ENCODE measurements at regions not wholly inside any gene's neighbourhood (a gene's known extent, or its start where the extent isn't known, plus 50 kb on each side); places are given as distances from the start of the nearest gene placed in this dataset.

DNA sequence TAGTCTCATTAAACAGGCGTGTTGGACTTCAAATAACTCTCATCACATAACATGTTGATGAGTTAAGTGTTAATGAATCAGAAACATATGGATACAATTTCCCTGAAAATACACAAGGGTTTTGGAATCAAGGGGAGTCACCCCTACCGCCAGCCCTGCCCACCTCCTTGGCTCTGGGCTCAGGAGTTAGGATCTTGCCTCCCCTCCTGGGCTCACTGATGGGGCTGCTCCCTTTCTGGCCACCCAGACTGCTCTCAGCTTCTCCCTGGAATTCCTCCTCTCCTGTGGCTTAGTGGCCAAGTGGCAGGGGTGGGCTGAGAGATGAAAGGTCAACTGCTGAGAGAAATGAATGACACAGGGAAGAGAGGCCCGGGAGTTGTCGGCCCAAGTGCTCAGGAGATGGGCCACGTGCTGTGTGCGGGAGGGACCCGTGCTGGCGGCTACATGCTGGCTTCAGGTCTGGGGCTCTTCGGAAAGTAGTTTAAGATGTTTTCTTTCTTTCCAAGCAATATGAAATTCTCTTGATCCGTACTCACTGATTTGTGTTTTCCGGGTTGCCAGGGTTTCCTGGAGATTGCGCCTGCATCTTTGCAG lies 55.8 kb upstream of the TNP1 start:
- intact Hi-C loops (cut with micrococcal nuclease; ENCODE audit: unreplicated experiment), result no loop called here
- no peak overlapping the region for H3K27ac ChIP-seq
- H3K4me3 ChIP-seq, result no peak overlapping the region
- DNase-seq, result no peak
- H3F3A ChIP-seq (ENCODE audit: insufficient read depth, low read depth), result no peaks in the 10 kb centered on the region
- ChIA-PET CTCF (no interaction called here), POLR2A (ENCODE audit: unreplicated experiment) (no interaction called here)
- no peak overlapping the region for H3K4me2 ChIP-seq
- no peaks in the 10 kb centered on the region for H3K79me2 ChIP-seq (ENCODE audit: low read depth)
- H3K9me2 ChIP-seq (ENCODE audit: insufficient read depth), result no peaks in the 10 kb centered on the region
- TF ChIP-seq, protein P1, sequence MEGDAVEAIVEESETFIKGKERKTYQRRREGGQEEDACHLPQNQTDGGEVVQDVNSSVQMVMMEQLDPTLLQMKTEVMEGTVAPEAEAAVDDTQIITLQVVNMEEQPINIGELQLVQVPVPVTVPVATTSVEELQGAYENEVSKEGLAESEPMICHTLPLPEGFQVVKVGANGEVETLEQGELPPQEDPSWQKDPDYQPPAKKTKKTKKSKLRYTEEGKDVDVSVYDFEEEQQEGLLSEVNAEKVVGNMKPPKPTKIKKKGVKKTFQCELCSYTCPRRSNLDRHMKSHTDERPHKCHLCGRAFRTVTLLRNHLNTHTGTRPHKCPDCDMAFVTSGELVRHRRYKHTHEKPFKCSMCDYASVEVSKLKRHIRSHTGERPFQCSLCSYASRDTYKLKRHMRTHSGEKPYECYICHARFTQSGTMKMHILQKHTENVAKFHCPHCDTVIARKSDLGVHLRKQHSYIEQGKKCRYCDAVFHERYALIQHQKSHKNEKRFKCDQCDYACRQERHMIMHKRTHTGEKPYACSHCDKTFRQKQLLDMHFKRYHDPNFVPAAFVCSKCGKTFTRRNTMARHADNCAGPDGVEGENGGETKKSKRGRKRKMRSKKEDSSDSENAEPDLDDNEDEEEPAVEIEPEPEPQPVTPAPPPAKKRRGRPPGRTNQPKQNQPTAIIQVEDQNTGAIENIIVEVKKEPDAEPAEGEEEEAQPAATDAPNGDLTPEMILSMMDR (conservative IDR thresholded peaks at IDR 0.05), result no peak
- TF ChIP-seq EZH2 (IDR thresholded peaks at IDR 0.05; ENCODE audit: low read depth), result no peak
- H3K27me3 ChIP-seq (ENCODE audit: insufficient read depth, low read depth), result no peaks in the 10 kb centered on the region
- BruUV-seq (replicated peaks), result no TSS peak
- H3K36me3 ChIP-seq (ENCODE audit: low read depth), result no peaks in the 10 kb centered on the region
- no peaks in the 10 kb centered on the region for H4K20me1 ChIP-seq (ENCODE audit: insufficient read depth)
- 0 out of 2 replicates have a peak, but pooled peaks cover 8% of the 10 kb centered on the region for H3K4me1 ChIP-seq (replicated peaks; ENCODE audit: insufficient read depth)
- H3K9me3 ChIP-seq (ENCODE audit: insufficient read depth, low read depth), result no peaks in the 10 kb centered on the region
- no peak overlapping the region for H2AFZ ChIP-seq

DNA sequence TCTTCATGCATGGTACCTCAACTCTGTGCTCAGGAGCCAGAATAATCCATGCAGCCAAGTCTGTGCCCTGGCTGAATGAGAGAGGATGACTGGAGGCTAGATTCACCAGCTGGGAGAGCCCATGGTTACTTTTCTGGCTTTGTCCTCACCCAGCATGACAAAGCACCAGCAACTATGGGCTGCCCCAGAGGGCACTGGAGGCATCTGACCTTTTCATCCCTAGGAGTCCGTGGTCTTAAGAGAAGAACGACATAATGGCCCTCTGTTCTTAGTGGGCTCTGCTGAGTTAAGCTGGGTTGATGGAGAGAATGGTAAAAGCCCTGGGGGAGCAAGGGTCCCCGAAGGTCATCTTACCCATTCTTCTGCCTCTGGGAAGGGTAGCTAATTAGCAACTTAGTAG lies 54.6 kb upstream of the TNP1 start:
- H3K9me3 ChIP-seq (ENCODE audit: insufficient read depth, low read depth), result no peaks in the 10 kb centered on the region
- H3K9me2 ChIP-seq (ENCODE audit: insufficient read depth), result no peaks in the 10 kb centered on the region
- no peak for DNase-seq
- H3K27ac ChIP-seq, result no peak overlapping the region
- no peaks in the 10 kb centered on the region for H3F3A ChIP-seq (ENCODE audit: insufficient read depth, low read depth)
- no peak overlapping the region for H2AFZ ChIP-seq
- H3K79me2 ChIP-seq (ENCODE audit: low read depth), result no peaks in the 10 kb centered on the region
- intact Hi-C loops (cut with micrococcal nuclease; ENCODE audit: unreplicated experiment), result no loop called here
- H3K27me3 ChIP-seq (ENCODE audit: insufficient read depth, low read depth), result no peaks in the 10 kb centered on the region
- no peaks in the 10 kb centered on the region for H3K36me3 ChIP-seq (ENCODE audit: low read depth)
- no peaks in the 10 kb centered on the region for H4K20me1 ChIP-seq (ENCODE audit: insufficient read depth)
- no TSS peak for BruUV-seq (replicated peaks)
- 0 out of 2 replicates have a peak, but pooled peaks cover 8% of the 10 kb centered on the region for H3K4me1 ChIP-seq (replicated peaks; ENCODE audit: insufficient read depth)
- TF ChIP-seq, protein P1 (conservative IDR thresholded peaks at IDR 0.05), result no peak
- TF ChIP-seq EZH2 (IDR thresholded peaks at IDR 0.05; ENCODE audit: low read depth), result no peak
- H3K4me3 ChIP-seq, result no peak overlapping the region
- no peak overlapping the region for H3K4me2 ChIP-seq
- POLR2A ChIA-PET (ENCODE audit: unreplicated experiment), result no interaction called here
- CTCF ChIA-PET, result interaction anchor here (0.6 kb wide), 1 partner anchor 193 kb away, joined by 3 read pairs; no protein-coding TSS in a partner anchor

DNA sequence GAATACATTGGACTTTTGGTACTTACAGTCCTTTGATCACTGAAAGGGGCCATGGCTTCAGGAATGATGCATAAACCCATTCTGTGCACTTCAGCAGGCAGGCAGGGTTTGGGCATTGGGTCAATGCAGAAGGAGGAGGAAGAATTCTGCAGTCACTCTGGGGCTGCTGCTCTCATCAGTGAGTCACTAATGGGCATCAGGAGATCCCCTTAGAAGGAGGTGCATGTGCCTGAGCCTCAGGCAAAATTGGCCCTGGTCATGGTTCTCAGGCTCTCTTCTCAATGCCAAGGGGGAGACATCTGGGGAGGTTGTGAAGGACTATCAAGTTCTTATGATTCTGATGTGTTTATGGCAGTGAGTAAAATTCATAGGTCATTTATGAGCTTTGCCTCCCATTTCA lies 52.0 kb upstream of the TNP1 start:
- H4K20me1 ChIP-seq (ENCODE audit: insufficient read depth), result no peaks in the 10 kb centered on the region
- H3K27ac ChIP-seq, result no peak overlapping the region
- no peaks in the 10 kb centered on the region for H3K36me3 ChIP-seq (ENCODE audit: low read depth)
- no peaks in the 10 kb centered on the region for H3K9me2 ChIP-seq (ENCODE audit: insufficient read depth)
- intact Hi-C loops (cut with micrococcal nuclease; ENCODE audit: unreplicated experiment), result no loop called here
- no peaks in the 10 kb centered on the region for H3K27me3 ChIP-seq (ENCODE audit: insufficient read depth, low read depth)
- H3K79me2 ChIP-seq (ENCODE audit: low read depth), result no peaks in the 10 kb centered on the region
- no peaks in the 10 kb centered on the region for H3K9me3 ChIP-seq (ENCODE audit: insufficient read depth, low read depth)
- no TSS peak for BruUV-seq (replicated peaks)
- no peak overlapping the region for H3K4me3 ChIP-seq
- H3K4me1 ChIP-seq (replicated peaks; ENCODE audit: insufficient read depth), result 0 out of 2 replicates have a peak, but pooled peaks cover under 1% of the 10 kb centered on the region
- ChIA-PET POLR2A (ENCODE audit: unreplicated experiment) (no interaction called here), CTCF (no interaction called here)
- TF ChIP-seq, protein P1 (conservative IDR thresholded peaks at IDR 0.05), result no peak
- no peak for TF ChIP-seq EZH2 (IDR thresholded peaks at IDR 0.05; ENCODE audit: low read depth)
- no peaks in the 10 kb centered on the region for H3F3A ChIP-seq (ENCODE audit: insufficient read depth, low read depth)
- no peak overlapping the region for H3K4me2 ChIP-seq
- H2AFZ ChIP-seq, result no peak overlapping the region
- peak in 1 of 2 experiments; percentile 55 for DNase-seq

All from PC-9 (cell line).